Chondrocyte (in vitro differentiated cells): ENCODE measurements at regions not wholly inside any gene's neighbourhood (a gene's known extent, or its start where the extent isn't known, plus 50 kb on each side); places are given as distances from the start of the nearest gene placed in this dataset.

Experiments
- DNase-seq: peaks from one replicate; pipeline ENCODE4 v3.0.0; 2021; ENCODE audit warnings: mixed read lengths, low spot score
- H3K27ac Mint-ChIP-seq: one replicate; pipeline ENCODE4 v1.8.0; 2021; ENCODE audit warnings: mild to moderate bottlenecking, moderate library complexity, mixed read lengths; ENCODE audit not compliant: unreplicated experiment
- H3K27me3 Mint-ChIP-seq: 2 replicates; pipeline ENCODE4 v1.8.0; 2021; ENCODE audit warnings: low read depth, mixed read lengths
- H3K36me3 Mint-ChIP-seq: 2 replicates; pipeline ENCODE4 v1.8.0; 2021; ENCODE audit warnings: low read depth, mixed read lengths
- H3K4me1 Mint-ChIP-seq: 2 replicates; pipeline ENCODE4 v1.8.0; 2021; ENCODE audit warnings: low read depth, mild to moderate bottlenecking, mixed read lengths
- H3K4me3 Mint-ChIP-seq: one replicate; pipeline ENCODE4 v1.8.0; 2021; ENCODE audit warnings: mild to moderate bottlenecking, moderate library complexity, mixed read lengths; ENCODE audit not compliant: unreplicated experiment
- H3K9me3 Mint-ChIP-seq: 2 replicates; pipeline ENCODE4 v1.8.0; 2021; ENCODE audit warnings: low read depth, mixed read lengths
- TF ChIP-seq, protein P1 (sequence below): fragments of 200-600 bp; sonication (generic); IDR thresholded peaks from 2 replicates; pipeline ENCODE4 v1.5.0; 2021; ENCODE audit warnings: antibody characterized with exemption, mild to moderate bottlenecking, moderate library complexity

DNA sequence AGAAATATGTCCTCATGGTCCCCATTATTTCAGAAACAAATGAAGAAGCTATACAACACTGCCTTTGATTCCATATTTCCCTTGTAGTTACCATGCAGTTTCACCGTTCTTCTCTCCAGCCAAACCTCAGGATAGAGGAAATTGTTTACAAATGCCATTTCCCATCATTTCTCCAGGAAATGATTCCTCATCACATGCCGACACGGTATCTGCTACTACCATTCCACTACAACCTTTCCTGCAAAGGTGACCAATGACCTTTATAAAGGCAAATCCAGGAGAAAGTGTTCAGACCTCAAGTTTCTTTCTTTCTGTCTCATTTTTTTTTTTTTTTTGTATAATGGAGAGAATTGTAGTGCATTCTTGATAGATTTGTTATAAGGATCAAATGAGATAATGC, 460.8 kb upstream of the CDH20 start:
- no peak overlapping the region for H3K4me3 Mint-ChIP-seq
- no peak for DNase-seq
- H3K27me3 Mint-ChIP-seq: peaks cover 30% of the 10 kb centered on the region
- no peaks in the 10 kb centered on the region for H3K4me1 Mint-ChIP-seq
- H3K9me3 Mint-ChIP-seq: peaks cover 3% of the 10 kb centered on the region
- H3K36me3 Mint-ChIP-seq: no peaks in the 10 kb centered on the region
- TF ChIP-seq, protein P1, sequence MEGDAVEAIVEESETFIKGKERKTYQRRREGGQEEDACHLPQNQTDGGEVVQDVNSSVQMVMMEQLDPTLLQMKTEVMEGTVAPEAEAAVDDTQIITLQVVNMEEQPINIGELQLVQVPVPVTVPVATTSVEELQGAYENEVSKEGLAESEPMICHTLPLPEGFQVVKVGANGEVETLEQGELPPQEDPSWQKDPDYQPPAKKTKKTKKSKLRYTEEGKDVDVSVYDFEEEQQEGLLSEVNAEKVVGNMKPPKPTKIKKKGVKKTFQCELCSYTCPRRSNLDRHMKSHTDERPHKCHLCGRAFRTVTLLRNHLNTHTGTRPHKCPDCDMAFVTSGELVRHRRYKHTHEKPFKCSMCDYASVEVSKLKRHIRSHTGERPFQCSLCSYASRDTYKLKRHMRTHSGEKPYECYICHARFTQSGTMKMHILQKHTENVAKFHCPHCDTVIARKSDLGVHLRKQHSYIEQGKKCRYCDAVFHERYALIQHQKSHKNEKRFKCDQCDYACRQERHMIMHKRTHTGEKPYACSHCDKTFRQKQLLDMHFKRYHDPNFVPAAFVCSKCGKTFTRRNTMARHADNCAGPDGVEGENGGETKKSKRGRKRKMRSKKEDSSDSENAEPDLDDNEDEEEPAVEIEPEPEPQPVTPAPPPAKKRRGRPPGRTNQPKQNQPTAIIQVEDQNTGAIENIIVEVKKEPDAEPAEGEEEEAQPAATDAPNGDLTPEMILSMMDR: no peak
- H3K27ac Mint-ChIP-seq: no peak overlapping the region

DNA sequence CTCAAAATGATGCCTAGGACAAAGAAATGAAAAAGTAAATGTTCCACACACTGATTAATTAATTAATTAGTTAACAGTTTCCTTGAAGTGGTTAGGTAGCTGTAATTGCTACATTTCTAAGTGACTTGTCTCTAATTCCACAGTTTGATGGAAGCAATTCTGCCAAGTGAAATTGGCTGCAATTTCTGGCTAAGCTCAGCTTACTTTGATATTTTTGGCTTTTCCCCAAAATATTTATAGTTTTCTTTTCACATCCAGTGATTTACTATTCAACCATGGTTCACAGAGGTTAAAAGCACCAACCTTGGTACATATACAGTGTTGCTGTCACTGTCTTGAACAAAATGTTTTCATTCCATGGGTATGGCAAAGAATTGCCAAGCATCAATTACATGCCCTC, 459.5 kb upstream of the CDH20 start:
- no peak overlapping the region for H3K4me3 Mint-ChIP-seq
- no peak for DNase-seq
- TF ChIP-seq, protein P1: no peak
- H3K9me3 Mint-ChIP-seq: peaks cover 3% of the 10 kb centered on the region
- peaks cover 28% of the 10 kb centered on the region for H3K27me3 Mint-ChIP-seq
- no peak overlapping the region for H3K27ac Mint-ChIP-seq
- no peaks in the 10 kb centered on the region for H3K36me3 Mint-ChIP-seq
- no peaks in the 10 kb centered on the region for H3K4me1 Mint-ChIP-seq

DNA sequence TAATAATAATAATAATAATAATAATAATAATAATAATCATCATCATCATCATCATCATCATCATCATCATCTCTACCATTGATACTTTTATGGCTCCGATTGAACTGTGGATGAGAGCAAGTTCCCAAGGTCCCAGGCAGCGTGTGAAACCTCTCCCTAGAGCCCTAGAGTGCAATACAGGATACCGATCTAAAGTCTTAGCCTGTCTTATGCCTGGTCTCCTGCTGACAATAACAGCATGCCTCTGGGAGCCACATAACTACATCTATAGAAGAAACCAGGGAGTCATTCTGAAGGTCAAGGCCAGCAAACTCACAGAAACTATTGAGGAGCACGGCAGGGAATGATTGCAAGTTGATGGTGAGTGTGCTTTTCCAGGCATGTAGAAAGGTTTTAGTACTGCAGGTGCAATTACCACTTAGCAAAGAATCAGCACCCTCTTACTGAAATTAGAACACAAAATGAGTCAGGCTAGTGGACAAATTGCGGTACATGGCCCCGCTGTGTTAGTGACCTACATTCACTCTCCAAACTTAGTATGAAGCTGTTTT, 457.2 kb upstream of the CDH20 start:
- TF ChIP-seq, protein P1: no peak
- no peaks in the 10 kb centered on the region for H3K4me1 Mint-ChIP-seq
- H3K9me3 Mint-ChIP-seq: peaks cover 3% of the 10 kb centered on the region
- no peak for DNase-seq
- peaks cover 19% of the 10 kb centered on the region for H3K27me3 Mint-ChIP-seq
- no peaks in the 10 kb centered on the region for H3K36me3 Mint-ChIP-seq
- H3K4me3 Mint-ChIP-seq: no peak overlapping the region
- H3K27ac Mint-ChIP-seq: no peak overlapping the region

DNA sequence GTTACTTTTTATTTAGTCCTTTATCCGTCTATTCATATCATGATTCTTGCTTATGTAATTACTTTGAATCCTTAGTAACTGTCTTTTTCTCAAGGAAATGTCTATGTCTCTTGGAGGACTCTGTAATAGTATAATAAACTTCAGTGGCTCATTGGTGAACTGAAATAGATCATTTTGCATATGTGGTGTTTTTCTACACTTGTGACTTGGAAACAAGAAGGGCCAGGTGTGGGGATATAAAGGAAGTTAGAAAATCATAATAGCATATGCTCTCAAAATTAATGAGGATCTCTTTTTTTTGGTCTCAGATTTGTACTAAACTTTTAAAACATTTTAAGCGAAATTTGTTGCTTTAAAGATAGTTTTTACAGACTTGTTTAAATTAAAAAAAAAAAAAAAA, 453.0 kb upstream of the CDH20 start:
- Mint-ChIP-seq H3K9me3 (no peaks in the 10 kb centered on the region), H3K4me3 (no peak overlapping the region), H3K4me1 (no peaks in the 10 kb centered on the region), H3K27me3 (peaks cover 24% of the 10 kb centered on the region), H3K36me3 (no peaks in the 10 kb centered on the region), H3K27ac (no peak overlapping the region)
- no peak for DNase-seq
- TF ChIP-seq, protein P1: no peak

DNA sequence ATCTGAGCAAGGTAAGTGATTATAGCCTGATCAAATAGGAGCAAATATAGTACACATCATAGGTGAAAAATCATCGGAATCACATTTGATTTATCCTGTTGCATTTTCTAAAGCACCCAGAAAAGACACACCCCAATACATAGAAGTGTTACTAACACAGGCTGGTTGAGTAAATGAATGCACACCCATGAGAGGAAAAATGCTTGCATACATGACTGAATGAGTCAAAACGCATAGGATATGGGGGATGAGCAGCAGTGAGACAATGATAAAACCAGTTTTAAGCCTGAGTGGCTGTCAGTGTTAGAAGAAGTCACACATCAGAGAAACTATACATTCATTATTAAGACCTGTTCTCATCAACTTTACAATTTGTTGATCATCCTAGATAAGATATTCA, 449.6 kb upstream of the CDH20 start:
- H3K36me3 Mint-ChIP-seq: no peaks in the 10 kb centered on the region
- no peak overlapping the region for H3K4me3 Mint-ChIP-seq
- no peak for DNase-seq
- H3K27me3 Mint-ChIP-seq: peaks cover 30% of the 10 kb centered on the region
- H3K27ac Mint-ChIP-seq: no peak overlapping the region
- H3K4me1 Mint-ChIP-seq: no peaks in the 10 kb centered on the region
- TF ChIP-seq, protein P1: no peak
- no peaks in the 10 kb centered on the region for H3K9me3 Mint-ChIP-seq
